CD4-positive, alpha-beta T cell (primary cell): ENCODE measurements at regions not wholly inside any gene's neighbourhood (a gene's known extent, or its start where the extent isn't known, plus 50 kb on each side); places are given as distances from the start of the nearest gene placed in this dataset.

Experiments
- ATAC-seq: fragments of 200-7000 bp; cut with Tn5 transposase; one replicate; pipeline ENCODE4 v1.10.0; 2022; ENCODE audit warnings: mild to moderate bottlenecking; ENCODE audit not compliant: poor library complexity
- CTCF ChIA-PET: fragments of 350-600 bp; sonication (Branson Sonifier 250); formaldehyde crosslinking; loops from one replicate; lab custom pipeline; 2021; ENCODE audit warnings: antibody characterized with exemption, inconsistent platforms; lab: Charles Lee
- POLR2A ChIA-PET: fragments of 350-600 bp; sonication (Branson Sonifier 250); formaldehyde crosslinking; loops from one replicate; lab custom pipeline; 2021; ENCODE audit warnings: antibody characterized with exemption, inconsistent platforms; lab: Charles Lee
- DNase-seq, 14 experiments: peaks; one replicate each; pipeline ENCODE4 v3.0.0-alpha.2; 2013 to 2020; ENCODE audit warnings: mixed read lengths in 2 of 14
- H3K27ac ChIP-seq, 2 donors: one replicate each; pipeline versions ENCODE4 v1.5.1 to v1.7.0; 2013; ENCODE audit warnings: low read length in 2 of 2, low read depth in 1 of 2, mild to moderate bottlenecking in 1 of 2
- H3K27me3 ChIP-seq, 2 experiments: 1 replicate in 1 of 2; 2 replicates in 1 of 2; pipeline versions ENCODE4 v1.6.1 to v1.7.0; 2013; ENCODE audit warnings: low read length in 2 of 2, control low read depth in 1 of 2, mild to moderate bottlenecking in 1 of 2, moderate library complexity in 1 of 2; ENCODE audit not compliant: insufficient read depth in 2 of 2, control insufficient read depth in 1 of 2
- H3K36me3 ChIP-seq: one replicate; pipeline ENCODE4 v1.6.1; 2013; ENCODE audit warnings: low read length, control low read depth; ENCODE audit not compliant: insufficient read depth
- H3K4me1 ChIP-seq: one replicate; pipeline ENCODE4 v1.6.1; 2013; ENCODE audit warnings: low read length, control low read depth; ENCODE audit not compliant: insufficient read depth
- H3K4me3 ChIP-seq: one replicate; pipeline ENCODE4 v1.5.1; 2013; ENCODE audit warnings: mild to moderate bottlenecking, low read length, moderate library complexity
- H3K9me3 ChIP-seq, 2 experiments: 1 replicate in 1 of 2; 2 replicates in 1 of 2; pipeline versions ENCODE4 v1.6.1 to v1.7.0; 2013; ENCODE audit warnings: low read length in 2 of 2, mild to moderate bottlenecking in 2 of 2, control low read depth in 1 of 2, moderate library complexity in 1 of 2; ENCODE audit not compliant: control insufficient read depth in 1 of 2, insufficient read depth in 1 of 2
- H3K27ac Mint-ChIP-seq: one replicate; pipeline ENCODE4 v1.8.0; 2020; ENCODE audit warnings: mixed read lengths
- H3K27me3 Mint-ChIP-seq: one replicate; pipeline ENCODE4 v1.8.0; 2021; ENCODE audit warnings: mixed read lengths
- H3K36me3 Mint-ChIP-seq: one replicate; pipeline ENCODE4 v1.8.0; 2021; ENCODE audit warnings: low read depth, mixed read lengths
- H3K4me1 Mint-ChIP-seq: one replicate; pipeline ENCODE4 v1.8.0; 2021; ENCODE audit warnings: low read depth, mixed read lengths
- H3K4me3 Mint-ChIP-seq: one replicate; pipeline ENCODE4 v1.8.0; 2020; ENCODE audit warnings: mild to moderate bottlenecking, mixed read lengths
- H3K9me3 Mint-ChIP-seq: one replicate; pipeline ENCODE4 v1.8.0; 2020; ENCODE audit warnings: mixed read lengths
- CTCF ChIP-seq: fragments of 200-600 bp; IDR thresholded peaks from one replicate; pipeline ENCODE4 v1.8.0; 2022; ENCODE audit warnings: antibody characterized with exemption, mild to moderate bottlenecking
- intact Hi-C, 2 experiments: fragments of 100-400 bp; cut with DNase I in 1 of 2; cut with micrococcal nuclease in 1 of 2; formaldehyde crosslinking; loops; one replicate each; pipeline versions ENCODE4 v1.15.1 to v1.9.0; 2023 to 2025; cut with DNase I, micrococcal nuclease

GRCh38 chr13:87452281-87452680, 218.9 kb upstream of the SLITRK5 start:
- H3K27me3 Mint-ChIP-seq: no peaks in the 10 kb centered on the region
- ChIA-PET CTCF (no interaction called here), POLR2A (no interaction called here)
- DNase-seq (no peak), ATAC-seq (no peak)
- Histone ChIP-seq H3K4me3 (no peak overlapping the region), H3K9me3 (no peaks in the 10 kb centered on the region), H3K4me1 (no peaks in the 10 kb centered on the region), H3K27me3 (no peaks in the 10 kb centered on the region), H3K27ac (no peak overlapping the region), H3K36me3 (no peaks in the 10 kb centered on the region)
- intact Hi-C loops: no loop called here
- peaks cover 5% of the 10 kb centered on the region for H3K9me3 Mint-ChIP-seq
- no peak overlapping the region for H3K27ac Mint-ChIP-seq
- TF ChIP-seq CTCF: no peak
- no peaks in the 10 kb centered on the region for H3K36me3 Mint-ChIP-seq
- H3K4me1 Mint-ChIP-seq: no peaks in the 10 kb centered on the region
- no peak overlapping the region for H3K4me3 Mint-ChIP-seq

- CTCF ChIA-PET: no interaction called here
Measured at GRCh38 chr13:87453244-87453643, 217.9 kb upstream of the SLITRK5 start.

GRCh38 chr13:87459419-87459818, 211.8 kb upstream of the SLITRK5 start:
- Mint-ChIP-seq H3K27ac (no peak overlapping the region), H3K4me1 (no peaks in the 10 kb centered on the region), H3K27me3 (no peaks in the 10 kb centered on the region), H3K4me3 (no peak overlapping the region), H3K36me3 (no peaks in the 10 kb centered on the region), H3K9me3 (peaks cover 6% of the 10 kb centered on the region)
- no peaks in the 10 kb centered on the region for H3K4me1 ChIP-seq
- CTCF ChIA-PET: no interaction called here
- no peaks in the 10 kb centered on the region for H3K36me3 ChIP-seq
- POLR2A ChIA-PET: no interaction called here
- no peak for DNase-seq
- no peak for ATAC-seq
- H3K27ac ChIP-seq: no peak overlapping the region
- no peak for TF ChIP-seq CTCF
- no peak overlapping the region for H3K4me3 ChIP-seq
- no peaks in the 10 kb centered on the region for H3K27me3 ChIP-seq
- intact Hi-C loops: no loop called here
- H3K9me3 ChIP-seq: no peaks in the 10 kb centered on the region

More at GRCh38 chr13:87453244-87453643, 217.9 kb upstream of the SLITRK5 start:
- H3K27ac Mint-ChIP-seq: no peak overlapping the region
- no peaks in the 10 kb centered on the region for H3K27me3 Mint-ChIP-seq
- Histone ChIP-seq H3K4me1 (no peaks in the 10 kb centered on the region), H3K4me3 (no peak overlapping the region), H3K9me3 (no peaks in the 10 kb centered on the region), H3K27ac (no peak overlapping the region), H3K27me3 (no peaks in the 10 kb centered on the region), H3K36me3 (no peaks in the 10 kb centered on the region)
- intact Hi-C loops: no loop called here
- POLR2A ChIA-PET: no interaction called here
- H3K4me3 Mint-ChIP-seq: no peak overlapping the region
- no peak for DNase-seq
- H3K4me1 Mint-ChIP-seq: no peaks in the 10 kb centered on the region
- TF ChIP-seq CTCF: no peak
- no peaks in the 10 kb centered on the region for H3K36me3 Mint-ChIP-seq
- no peak for ATAC-seq
- peaks cover 4% of the 10 kb centered on the region for H3K9me3 Mint-ChIP-seq
